NB4 (cell line): ENCODE measurements at regions not wholly inside any gene's neighbourhood (a gene's known extent, or its start where the extent isn't known, plus 50 kb on each side); places are given as distances from the start of the nearest gene placed in this dataset.
A peak's percentile ranks its signal among the peaks of the same experiment; 100 is the strongest.

Experiments
- DNase-seq: peaks from one replicate; pipeline ENCODE4 v3.0.0; 2010; ENCODE audit warnings: low read depth
- H3K4me3 ChIP-seq: one replicate; pipeline ENCODE4 v1.5.1; 2011; ENCODE audit warnings: mild to moderate bottlenecking, low read depth, low read length, moderate library complexity
- CTCF ChIP-seq: IDR thresholded peaks from one replicate; pipeline ENCODE4 v1.5.1; 2012; ENCODE audit warnings: low read depth, low read length
- MAX ChIP-seq: IDR thresholded peaks from 2 replicates; pipeline ENCODE4 v1.6.1; 2011; ENCODE audit warnings: low read depth, low read length
- MYC ChIP-seq: IDR thresholded peaks from 2 replicates; pipeline ENCODE4 v1.6.1; 2011; ENCODE audit warnings: low read depth, low read length
- POLR2A ChIP-seq: IDR thresholded peaks from 2 replicates; pipeline ENCODE4 v1.6.1; 2011; ENCODE audit warnings: mild to moderate bottlenecking; ENCODE audit not compliant: insufficient read length; ENCODE audit errors: extremely low read depth

GRCh38 chr16:50940275-50940854 lies 198.5 kb downstream of the CYLD start:
- H3K4me3 ChIP-seq: no peak overlapping the region
- TF ChIP-seq POLR2A: no peak
- no peak for TF ChIP-seq CTCF
- TF ChIP-seq MAX: no peak
- TF ChIP-seq MYC: no peak
- DNase-seq: no peak

- no peak overlapping the region for H3K4me3 ChIP-seq
- TF ChIP-seq MYC: no peak
- no peak for TF ChIP-seq MAX
- TF ChIP-seq POLR2A: no peak
- no peak for TF ChIP-seq CTCF
- DNase-seq: no peak
Measured at GRCh38 chr16:50939356-50939755, 197.5 kb downstream of the CYLD start.

GRCh38 chr16:50938932-50939331 lies 197.0 kb downstream of the CYLD start:
- no peak for DNase-seq
- TF ChIP-seq POLR2A (no peak), CTCF (no peak), MAX (no peak), MYC (no peak)
- H3K4me3 ChIP-seq: no peak overlapping the region

- TF ChIP-seq CTCF: no peak
- no peak for TF ChIP-seq POLR2A
- TF ChIP-seq MAX: no peak
- no peak for TF ChIP-seq MYC
- no peak overlapping the region for H3K4me3 ChIP-seq
- no peak for DNase-seq
Measured at GRCh38 chr16:50933262-50933661, 191.4 kb downstream of the CYLD start.

GRCh38 chr16:50932348-50932935 lies 190.6 kb downstream of the CYLD start:
- no peak overlapping the region for H3K4me3 ChIP-seq
- peak; percentile 48 for DNase-seq
- TF ChIP-seq CTCF: no peak
- TF ChIP-seq MAX: no peak
- no peak for TF ChIP-seq POLR2A
- TF ChIP-seq MYC: no peak
